Spinal cord (tissue), 9 donors: ENCODE measurements at regions not wholly inside any gene's neighbourhood (a gene's known extent, or its start where the extent isn't known, plus 50 kb on each side); places are given as distances from the start of the nearest gene placed in this dataset.
"Not testable (repeated sequence)": the region's sequence is repeated elsewhere in the genome, so short reads cannot be mapped to it uniquely, and the experiment has no call there.

Experiments used
- DNase-seq, 6 donors: peaks; one replicate each; pipeline versions ENCODE4 v3.0.0 to v3.0.0-alpha.2; 2013 to 2015; ENCODE audit warnings: low spot score in 6 of 6, low read depth in 4 of 6
- H3K27ac ChIP-seq: one replicate; pipeline ENCODE4 v1.5.1; 2013; ENCODE audit warnings: low read depth, low read length, control low read depth
- H3K27me3 ChIP-seq: one replicate; pipeline ENCODE4 v1.6.1; 2013; ENCODE audit warnings: low read length; ENCODE audit not compliant: control insufficient read depth, insufficient read depth
- H3K36me3 ChIP-seq: one replicate; pipeline ENCODE4 v1.6.1; 2013; ENCODE audit warnings: low read length; ENCODE audit not compliant: control insufficient read depth, insufficient read depth
- H3K4me1 ChIP-seq: one replicate; pipeline ENCODE4 v1.6.1; 2013; ENCODE audit warnings: low read length; ENCODE audit not compliant: control insufficient read depth, insufficient read depth
- H3K4me3 ChIP-seq: one replicate; pipeline ENCODE4 v1.5.1; 2013; ENCODE audit warnings: low read depth, low read length, control low read depth
- H3K9me3 ChIP-seq: one replicate; pipeline ENCODE4 v1.6.1; 2013; ENCODE audit warnings: low read length; ENCODE audit not compliant: control insufficient read depth, insufficient read depth
- WGBS: methylation state at CpG from one replicate; pipeline ENCODE4 v1.1.5; 2013; ENCODE audit warnings: missing lambda C conversion rate; ENCODE audit not compliant: insufficient coverage; 5-methylcytosine and 5-hydroxymethylcytosine counted together
- donor health status: healthy.

DNA sequence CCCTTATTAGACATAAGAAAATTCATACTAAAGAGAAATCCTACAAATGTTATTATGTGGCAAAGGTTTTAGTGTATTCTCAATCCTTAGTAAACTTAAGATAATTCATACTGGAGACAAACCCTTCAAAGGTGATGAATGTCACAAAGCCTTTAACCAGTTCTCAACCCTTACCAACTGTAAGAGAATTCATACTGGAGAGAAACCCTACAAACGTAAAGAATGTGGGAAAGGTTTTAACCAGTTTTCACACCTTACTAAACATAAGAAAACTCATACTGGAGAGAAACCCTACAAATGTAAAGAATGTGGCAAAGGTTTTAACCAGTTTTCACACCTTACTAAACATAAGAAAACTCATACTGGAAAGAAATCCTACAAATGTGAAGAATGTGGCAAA is 93.2 kb downstream of the ZNF680 start:
- no CpG with 5 or more reads among the region's 1 CpG for WGBS
- H3K4me3 ChIP-seq: no peak overlapping the region

GRCh38 chr7:64465551-64465950 is 97.3 kb downstream of the ZNF680 start:
- Histone ChIP-seq H3K4me3 (no peak overlapping the region), H3K36me3 (no peaks in the 10 kb centered on the region), H3K4me1 (no peaks in the 10 kb centered on the region), H3K27ac (no peak overlapping the region), H3K9me3 (peaks cover 2% of the 10 kb centered on the region), H3K27me3 (no peaks in the 10 kb centered on the region)
- WGBS: 83% methylated on average over 1 of the region's 1 CpG
- no peak for DNase-seq

More for the DNA sequence above, 93.2 kb downstream of the ZNF680 start:
- Histone ChIP-seq H3K27ac (no peak overlapping the region), H3K9me3 (peaks cover 2% of the 10 kb centered on the region), H3K36me3 (no peaks in the 10 kb centered on the region), H3K27me3 (no peaks in the 10 kb centered on the region), H3K4me1 (no peaks in the 10 kb centered on the region)
- DNase-seq: no peak

- Histone ChIP-seq H3K36me3 (no peaks in the 10 kb centered on the region), H3K4me1 (no peaks in the 10 kb centered on the region), H3K4me3 (no peak overlapping the region), H3K9me3 (no peaks in the 10 kb centered on the region), H3K27ac (no peak overlapping the region), H3K27me3 (no peaks in the 10 kb centered on the region)
- 26% methylated on average over 30 of the region's 38 CpGs for WGBS
- peak in 2 of 6 donors; percentile 66 to 87 for DNase-seq
Measured at GRCh38 chr7:64463636-64464375, 99.1 kb downstream of the ZNF680 start.

DNA sequence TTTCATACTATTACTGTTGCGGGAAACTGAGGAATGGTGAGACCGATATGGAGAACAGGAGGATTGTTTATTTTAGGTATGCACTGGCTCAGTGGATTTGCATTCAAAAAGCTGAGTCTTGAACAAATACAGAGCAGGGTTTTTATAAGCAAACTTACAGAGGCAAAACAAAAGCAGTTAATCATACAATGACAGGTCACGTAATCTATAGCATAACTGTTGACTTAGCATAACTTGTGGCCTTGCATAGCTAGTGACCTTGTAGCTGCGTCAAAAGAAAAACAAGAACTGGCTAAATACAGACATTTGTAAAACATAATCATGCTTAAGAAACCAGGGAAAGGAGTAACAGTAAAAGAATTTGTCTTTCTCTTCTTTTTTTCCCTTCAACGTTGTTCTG is 103.0 kb downstream of the ZNF680 start:
- not testable (repeated sequence) for DNase-seq, H3K9me3 ChIP-seq, H3K36me3 ChIP-seq, H3K27me3 ChIP-seq, H3K4me1 ChIP-seq, H3K27ac ChIP-seq, H3K4me3 ChIP-seq
- no CpG with 5 or more reads among the region's 5 CpGs for WGBS

DNA sequence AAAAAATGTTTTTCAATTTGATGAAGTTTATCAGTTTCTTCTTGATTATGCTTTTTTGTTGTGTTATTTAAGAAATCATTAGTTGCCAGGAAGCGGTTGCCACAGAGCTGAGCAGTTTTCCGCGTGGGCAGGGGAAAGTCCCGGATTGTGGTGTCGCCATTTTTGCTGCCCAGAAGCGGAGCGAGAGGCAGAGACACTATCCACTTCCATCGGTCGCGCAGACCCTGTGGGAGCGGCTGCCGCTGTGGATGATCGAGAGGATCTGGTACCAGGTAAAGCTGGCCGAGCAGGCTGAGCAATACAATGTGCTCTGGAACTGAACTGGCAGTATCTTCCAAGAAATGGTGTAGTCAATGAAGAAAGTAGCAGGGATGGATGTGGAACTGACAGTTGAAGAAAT is 119.8 kb downstream of the ZNF736 start:
- H3K27ac ChIP-seq: no peak overlapping the region
- H3K4me3 ChIP-seq: no peak overlapping the region
- WGBS: 89% methylated on average over 14 of the region's 14 CpGs

GRCh38 chr7:64431838-64432237 is 118.1 kb downstream of the ZNF736 start:
- Histone ChIP-seq H3K36me3 (no peaks in the 10 kb centered on the region), H3K4me3 (no peak overlapping the region), H3K4me1 (no peaks in the 10 kb centered on the region), H3K27ac (no peak overlapping the region), H3K9me3 (peaks cover 5% of the 10 kb centered on the region), H3K27me3 (no peaks in the 10 kb centered on the region)
- DNase-seq: no peak
- no CpG with 5 or more reads among the region's 5 CpGs for WGBS

More for the DNA sequence above, 119.8 kb downstream of the ZNF736 start:
- Histone ChIP-seq H3K9me3 (peaks cover 5% of the 10 kb centered on the region), H3K36me3 (no peaks in the 10 kb centered on the region), H3K27me3 (no peaks in the 10 kb centered on the region), H3K4me1 (no peaks in the 10 kb centered on the region)
- no peak for DNase-seq

DNA sequence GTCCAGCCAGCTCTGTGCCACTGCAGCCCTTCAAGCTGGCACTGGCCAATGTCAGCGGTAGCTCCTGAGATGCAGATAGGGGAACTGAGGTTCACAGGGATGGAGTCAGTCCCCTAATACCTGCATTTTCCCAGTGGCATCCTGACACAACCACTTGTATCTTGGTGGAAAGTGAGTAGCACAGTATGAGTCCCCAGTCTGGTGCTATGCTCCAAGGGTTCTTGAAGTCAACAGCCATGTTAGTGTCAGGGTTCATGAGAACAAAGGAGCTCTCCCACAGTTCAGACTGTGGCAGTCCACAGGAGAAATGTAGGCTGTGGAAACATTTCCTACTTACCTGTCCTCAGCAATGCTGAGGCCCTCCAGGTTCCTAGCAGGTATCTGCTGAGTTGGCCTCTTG is 115.5 kb downstream of the ZNF736 start:
- peaks cover 5% of the 10 kb centered on the region for H3K9me3 ChIP-seq
- H3K27ac ChIP-seq: no peak overlapping the region
- no peak overlapping the region for H3K4me3 ChIP-seq
- no peak for DNase-seq
- H3K36me3 ChIP-seq: no peaks in the 10 kb centered on the region
- no peaks in the 10 kb centered on the region for H3K4me1 ChIP-seq
- H3K27me3 ChIP-seq: no peaks in the 10 kb centered on the region
- 67% methylated on average over 1 of the region's 1 CpG for WGBS

DNA sequence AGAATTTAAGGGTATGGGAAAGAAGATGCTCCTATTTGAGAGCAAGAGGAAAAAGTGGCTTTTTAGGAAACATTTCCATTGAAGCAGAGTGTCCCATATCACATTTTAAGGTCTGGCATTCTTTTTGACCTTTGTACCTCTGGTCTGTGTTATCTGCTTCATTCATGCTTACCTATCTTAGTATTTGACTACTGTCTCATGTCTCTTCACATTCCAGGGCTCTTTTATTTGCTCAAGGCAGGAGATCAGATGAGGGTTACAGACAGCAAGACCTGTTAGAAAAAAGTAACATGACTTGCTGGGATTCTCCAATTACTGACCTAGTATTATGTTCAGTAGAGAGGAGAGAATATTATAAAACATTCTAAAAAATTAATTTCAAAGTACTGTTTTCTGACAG is 111.7 kb downstream of the ZNF736 start:
- H3K36me3 ChIP-seq, H3K9me3 ChIP-seq, H3K4me3 ChIP-seq, H3K27me3 ChIP-seq, H3K4me1 ChIP-seq, DNase-seq, H3K27ac ChIP-seq: not testable (repeated sequence)

- H3K4me1 ChIP-seq: no peaks in the 10 kb centered on the region
- H3K4me3 ChIP-seq: no peak overlapping the region
- 89% methylated on average over 11 of the region's 18 CpGs for WGBS
- peaks cover 2% of the 10 kb centered on the region for H3K9me3 ChIP-seq
- no peak overlapping the region for H3K27ac ChIP-seq
- H3K27me3 ChIP-seq: no peaks in the 10 kb centered on the region
- DNase-seq: no peak
- H3K36me3 ChIP-seq: no peaks in the 10 kb centered on the region
Measured at GRCh38 chr7:64407148-64407547, 93.4 kb downstream of the ZNF736 start.
